Thyroid gland (tissue), 4 donors: ENCODE measurements at regions not wholly inside any gene's neighbourhood (a gene's known extent, or its start where the extent isn't known, plus 50 kb on each side); places are given as distances from the start of the nearest gene placed in this dataset.

Source experiments
- DNase-seq, 2 donors: peaks; one replicate each; pipeline ENCODE4 v3.0.0-alpha.2; 2019
- H3K27ac ChIP-seq, 3 donors: fragments of 200-600 bp; sonication (generic); 1 replicate in 2 of 3; 2 replicates in 1 of 3; pipeline ENCODE4 v1.5.1; 2016 to 2019; ENCODE audit warnings: mild to moderate bottlenecking in 1 of 3, moderate library complexity in 1 of 3
- H3K27me3 ChIP-seq: fragments of 200-600 bp; sonication (generic); one replicate; pipeline ENCODE4 v1.5.1; 2019
- H3K36me3 ChIP-seq, 2 donors: fragments of 200-600 bp; sonication (generic); one replicate each; pipeline ENCODE4 v1.5.1; 2016 to 2019
- H3K4me1 ChIP-seq, 2 donors: fragments of 200-600 bp; sonication (generic); one replicate each; pipeline ENCODE4 v1.5.1; 2017 to 2019
- H3K4me3 ChIP-seq, 3 donors: fragments of 200-600 bp; sonication (generic); replicated peaks in 1 of 3; 1 replicate in 2 of 3; 2 replicates in 1 of 3; pipeline ENCODE4 v1.5.1; 2016; ENCODE audit warnings: mild to moderate bottlenecking in 1 of 3
- H3K9me3 ChIP-seq: fragments of 200-600 bp; sonication (generic); one replicate; pipeline ENCODE4 v1.5.1; 2017
- POLR2A ChIP-seq, 2 donors: fragments of 450-650 bp; IDR thresholded peaks; one replicate each; pipeline ENCODE4 v1.6.1; 2017; ENCODE audit warnings: antibody characterized with exemption in 2 of 2, mild to moderate bottlenecking in 2 of 2, moderate library complexity in 1 of 2
- WGBS, 2 donors: methylation state at CpG; one replicate each; pipeline ENCODE4 v1.1.5; 2017; 5-methylcytosine and 5-hydroxymethylcytosine counted together
- intact Hi-C: fragments of 100-400 bp; cut with DNase I; formaldehyde crosslinking; loops from one replicate; pipeline ENCODE4 v1.15.1; 2023
- TF ChIP-seq, protein P1 (sequence below), 6 experiments: fragments of 200-600 bp in 3 of 6; fragments of 450-650 bp in 3 of 6; sonication (generic) in 3 of 6; IDR thresholded peaks; one replicate each; pipeline ENCODE4 v1.5.1; 2016 to 2019; ENCODE audit warnings: antibody characterized with exemption in 6 of 6, mild to moderate bottlenecking in 2 of 6, inconsistent platforms in 1 of 6, moderate library complexity in 1 of 6

DNA sequence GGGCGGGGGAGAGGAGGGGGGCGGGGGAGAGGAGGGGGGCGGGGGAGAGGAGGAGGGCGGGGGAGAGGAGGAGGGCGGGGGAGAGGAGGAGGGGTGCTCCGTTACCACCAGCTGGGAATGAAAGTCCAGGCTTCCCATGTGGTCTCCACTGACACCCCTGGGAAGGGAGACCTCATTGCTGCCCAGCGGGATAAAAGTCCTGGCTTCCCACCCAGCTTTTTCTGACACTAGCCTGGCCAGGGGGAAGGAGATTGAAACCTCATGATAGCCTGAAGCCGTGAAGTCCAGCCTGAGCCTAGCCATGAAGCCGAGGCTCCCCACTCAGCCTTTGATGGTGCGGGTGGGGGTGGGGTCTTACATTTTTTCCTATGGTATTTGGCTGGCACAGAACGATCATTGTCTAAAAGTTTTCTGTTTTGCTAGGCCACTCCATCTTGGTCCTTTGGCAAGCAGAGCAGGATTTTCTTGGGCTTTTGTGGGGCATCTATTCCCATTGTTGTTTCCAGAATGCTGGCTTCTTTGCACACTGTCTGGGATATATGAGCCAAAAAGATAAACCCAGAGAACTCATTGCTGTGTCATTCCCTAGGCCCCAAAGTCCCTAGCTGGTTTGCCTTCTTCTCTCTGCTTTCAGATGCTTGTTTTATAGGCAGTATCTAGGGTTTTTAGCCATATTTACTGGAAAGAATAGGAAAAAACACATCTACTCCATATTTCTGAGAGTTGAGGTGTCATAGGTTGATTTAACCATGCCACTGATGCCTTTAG is 65.3 kb upstream of the SMOX start:
- 9 to 14% methylated on average over 5 to 7 of the region's 11 CpGs for WGBS, 2 donors
- peak overlapping the region in 2 of 3 donors; percentile 45 to 56 for H3K27ac ChIP-seq
- H3K4me1 ChIP-seq = peaks cover 0 to 27% of the 10 kb centered on the region in 2 donors
- intact Hi-C loops = loop anchor here (10.0 kb wide), 1 partner anchor 408 kb away; no protein-coding TSS in a partner anchor
- H3K4me3 ChIP-seq = no peak overlapping the region
- no peaks in the 10 kb centered on the region for H3K36me3 ChIP-seq
- no peaks in the 10 kb centered on the region for H3K9me3 ChIP-seq
- H3K27me3 ChIP-seq = no peaks in the 10 kb centered on the region
- peak in 1 of 2 donors; percentile 11 for DNase-seq
- TF ChIP-seq, protein P1, sequence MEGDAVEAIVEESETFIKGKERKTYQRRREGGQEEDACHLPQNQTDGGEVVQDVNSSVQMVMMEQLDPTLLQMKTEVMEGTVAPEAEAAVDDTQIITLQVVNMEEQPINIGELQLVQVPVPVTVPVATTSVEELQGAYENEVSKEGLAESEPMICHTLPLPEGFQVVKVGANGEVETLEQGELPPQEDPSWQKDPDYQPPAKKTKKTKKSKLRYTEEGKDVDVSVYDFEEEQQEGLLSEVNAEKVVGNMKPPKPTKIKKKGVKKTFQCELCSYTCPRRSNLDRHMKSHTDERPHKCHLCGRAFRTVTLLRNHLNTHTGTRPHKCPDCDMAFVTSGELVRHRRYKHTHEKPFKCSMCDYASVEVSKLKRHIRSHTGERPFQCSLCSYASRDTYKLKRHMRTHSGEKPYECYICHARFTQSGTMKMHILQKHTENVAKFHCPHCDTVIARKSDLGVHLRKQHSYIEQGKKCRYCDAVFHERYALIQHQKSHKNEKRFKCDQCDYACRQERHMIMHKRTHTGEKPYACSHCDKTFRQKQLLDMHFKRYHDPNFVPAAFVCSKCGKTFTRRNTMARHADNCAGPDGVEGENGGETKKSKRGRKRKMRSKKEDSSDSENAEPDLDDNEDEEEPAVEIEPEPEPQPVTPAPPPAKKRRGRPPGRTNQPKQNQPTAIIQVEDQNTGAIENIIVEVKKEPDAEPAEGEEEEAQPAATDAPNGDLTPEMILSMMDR (IDR thresholded peaks at IDR 0.05) = no peak
- TF ChIP-seq POLR2A (IDR thresholded peaks at IDR 0.05) = no peak

DNA sequence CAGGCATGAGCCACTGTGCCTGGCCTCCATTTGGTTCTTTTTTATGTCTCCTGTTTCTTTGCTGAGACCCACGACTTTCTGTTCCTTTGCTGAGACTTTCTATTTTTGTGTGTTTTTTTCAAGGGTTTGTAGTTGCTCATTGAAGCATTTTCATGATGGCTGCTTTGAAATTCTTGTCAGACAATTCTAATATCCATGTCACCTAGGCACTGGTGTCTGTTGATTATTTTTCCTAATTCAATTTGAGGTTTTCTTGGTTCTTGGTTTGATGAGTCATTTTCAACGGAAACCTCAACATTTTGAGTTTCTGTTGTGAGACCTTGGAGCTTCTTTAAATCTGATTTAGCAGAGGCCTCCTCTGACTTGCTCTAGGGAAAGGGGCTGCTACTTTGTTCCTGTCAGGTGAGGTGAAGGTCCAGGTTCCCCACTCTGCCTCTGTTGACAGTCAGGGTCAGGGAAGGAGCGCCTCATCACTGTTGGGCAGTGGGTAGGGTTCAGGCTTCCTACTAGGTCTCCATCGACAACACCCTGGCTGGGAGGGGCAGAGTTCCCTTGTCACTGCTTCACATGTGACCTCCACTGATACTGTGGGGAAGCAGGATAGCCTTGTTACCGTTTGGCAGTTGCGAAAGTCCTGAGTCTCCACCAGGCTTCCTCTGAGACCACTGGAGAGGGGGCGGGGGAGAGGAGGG is 66.1 kb upstream of the SMOX start:
- Histone ChIP-seq H3K27ac (peak overlapping the region; percentile 19 to 69 (median 35)), H3K27me3 (no peaks in the 10 kb centered on the region), H3K4me3 (no peak overlapping the region), H3K4me1 (peaks cover 0 to 27% of the 10 kb centered on the region in 2 donors), H3K36me3 (no peaks in the 10 kb centered on the region), H3K9me3 (no peaks in the 10 kb centered on the region)
- DNase-seq = peak; percentile 33 to 47
- TF ChIP-seq POLR2A (IDR thresholded peaks at IDR 0.05) = no peak
- TF ChIP-seq, protein P1 (IDR thresholded peaks at IDR 0.05) = no peak
- WGBS, 2 donors = 32 to 41% methylated on average over 6 to 7 of the region's 7 CpGs
- intact Hi-C loops = loop anchor here (10.0 kb wide), 1 partner anchor 408 kb away; no protein-coding TSS in a partner anchor

DNA sequence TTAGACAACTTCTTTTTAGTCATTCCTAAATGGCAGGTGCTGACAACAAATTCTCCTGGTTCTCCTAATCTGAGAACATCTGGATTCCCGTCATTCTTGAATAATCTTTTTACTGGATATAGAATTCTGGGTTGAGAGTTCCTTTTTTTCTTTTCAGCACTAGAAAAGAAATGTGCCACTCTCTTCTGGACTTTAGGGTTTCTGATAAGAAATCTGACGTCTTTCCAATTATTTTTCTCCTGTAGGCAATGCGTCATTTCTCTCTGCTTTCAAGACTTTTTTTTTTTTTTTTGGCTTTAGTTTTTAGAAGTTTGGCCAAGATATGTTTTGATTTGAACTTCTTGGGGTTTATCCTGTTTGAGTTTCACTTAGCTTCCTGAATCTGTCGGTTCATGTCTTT is 66.1 kb upstream of the RNF24 start:
- 58 to 60% methylated on average over 4 of the region's 4 CpGs for WGBS, 2 donors
- no peak for DNase-seq
- H3K9me3 ChIP-seq = no peaks in the 10 kb centered on the region
- no peaks in the 10 kb centered on the region for H3K27me3 ChIP-seq
- intact Hi-C loops = loop anchor here (10.0 kb wide), 1 partner anchor 407 kb away; no protein-coding TSS in a partner anchor
- peak overlapping the region in 1 of 3 donors; percentile 19 for H3K27ac ChIP-seq
- TF ChIP-seq, protein P1 (IDR thresholded peaks at IDR 0.05) = no peak
- no peak for TF ChIP-seq POLR2A (IDR thresholded peaks at IDR 0.05)
- H3K4me3 ChIP-seq = no peak overlapping the region
- peaks cover 0 to 27% of the 10 kb centered on the region in 2 donors for H3K4me1 ChIP-seq
- no peaks in the 10 kb centered on the region for H3K36me3 ChIP-seq

DNA sequence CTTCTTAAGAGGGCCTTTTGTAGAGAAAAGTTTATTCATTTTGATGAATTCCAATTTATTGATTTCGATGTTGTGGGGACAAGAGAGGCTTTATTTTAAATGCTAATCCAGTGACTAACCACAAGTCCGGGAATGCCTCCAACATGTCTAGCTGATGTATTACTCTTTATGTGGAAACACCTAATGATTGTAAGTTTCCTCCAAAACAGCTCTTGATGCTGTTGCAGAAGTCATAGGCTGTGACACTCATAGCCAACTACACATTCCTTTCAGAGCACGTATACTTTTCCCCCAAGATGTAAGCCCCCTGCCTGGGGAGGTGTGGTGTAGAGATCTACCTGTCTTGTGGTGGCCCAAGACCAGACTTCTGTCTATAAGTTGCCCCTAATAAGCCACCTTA is 61.3 kb upstream of the RNF24 start:
- 76 to 77% methylated on average over 3 of the region's 3 CpGs for WGBS, 2 donors

More for the DNA sequence above, 61.3 kb upstream of the RNF24 start:
- TF ChIP-seq, protein P1 (IDR thresholded peaks at IDR 0.05) = no peak
- no peak for TF ChIP-seq POLR2A (IDR thresholded peaks at IDR 0.05)
- Histone ChIP-seq H3K36me3 (no peaks in the 10 kb centered on the region), H3K4me3 (no peak overlapping the region), H3K9me3 (no peaks in the 10 kb centered on the region), H3K27me3 (no peaks in the 10 kb centered on the region), H3K4me1 (peaks cover 0 to under 1% of the 10 kb centered on the region in 2 donors), H3K27ac (no peak overlapping the region)
- no peak for DNase-seq
- intact Hi-C loops = no loop called here
